Activated CD4-positive, alpha-beta T cell treated with anti-CD3 and anti-CD28 coated beads, Interleukin-2, amount 10 ng/mL, durations not matched to agents 7 days and 5 days (primary cell): ENCODE measurements at regions not wholly inside any gene's neighbourhood (a gene's known extent, or its start where the extent isn't known, plus 50 kb on each side); places are given as distances from the start of the nearest gene placed in this dataset.

ENCODE experiments used
- CTCF ChIA-PET: fragments of 350-600 bp; sonication (Branson Sonifier 250); formaldehyde crosslinking; loops from one replicate; lab custom pipeline; 2021; ENCODE audit warnings: antibody characterized with exemption; lab: Charles Lee
- POLR2A ChIA-PET: fragments of 350-600 bp; sonication (Branson Sonifier 250); formaldehyde crosslinking; loops from one replicate; lab custom pipeline; 2021; ENCODE audit warnings: antibody characterized with exemption; lab: Charles Lee
- DNase-seq: peaks from one replicate; pipeline ENCODE4 v3.0.0-alpha.2; 2020
- H3K27ac Mint-ChIP-seq: one replicate; pipeline ENCODE4 v1.8.0; 2021; ENCODE audit warnings: mild to moderate bottlenecking, moderate library complexity, mixed read lengths
- H3K27me3 Mint-ChIP-seq: one replicate; pipeline ENCODE4 v1.8.0; 2021; ENCODE audit warnings: mixed read lengths
- H3K36me3 Mint-ChIP-seq: one replicate; pipeline ENCODE4 v1.8.0; 2021; ENCODE audit warnings: low read depth, mixed read lengths
- H3K4me1 Mint-ChIP-seq: one replicate; pipeline ENCODE4 v1.8.0; 2021; ENCODE audit warnings: mixed read lengths
- H3K4me3 Mint-ChIP-seq: one replicate; pipeline ENCODE4 v1.8.0; 2021; ENCODE audit warnings: mild to moderate bottlenecking, moderate library complexity, mixed read lengths
- H3K9me3 Mint-ChIP-seq: one replicate; pipeline ENCODE4 v1.8.0; 2021; ENCODE audit warnings: mixed read lengths

- Mint-ChIP-seq H3K36me3 (no peaks in the 10 kb centered on the region), H3K4me1 (no peaks in the 10 kb centered on the region), H3K9me3 (no peaks in the 10 kb centered on the region), H3K27me3 (peaks cover 3% of the 10 kb centered on the region), H3K4me3 (no peak overlapping the region), H3K27ac (no peak overlapping the region)
- ChIA-PET CTCF (no interaction called here), POLR2A (no interaction called here)
- DNase-seq = no peak
Measured at GRCh38 chrX:71000139-71000538, 68.0 kb downstream of the SNX12 start.

GRCh38 chrX:70998411-70999027 is 67.6 kb upstream of the SLC7A3 start:
- Mint-ChIP-seq H3K9me3 (no peaks in the 10 kb centered on the region), H3K4me3 (no peak overlapping the region), H3K27ac (no peak overlapping the region), H3K4me1 (no peaks in the 10 kb centered on the region), H3K36me3 (no peaks in the 10 kb centered on the region), H3K27me3 (peaks cover 3% of the 10 kb centered on the region)
- CTCF ChIA-PET = interaction anchor here (0.6 to 0.7 kb wide), 2 partner anchors 165 to 421 kb away, joined by 3 read pairs; no protein-coding TSS in a partner anchor
- POLR2A ChIA-PET = no interaction called here
- DNase-seq = peak; percentile 6

- H3K9me3 Mint-ChIP-seq = no peaks in the 10 kb centered on the region
Measured at GRCh38 chrX:70995338-70995737, 64.4 kb upstream of the SLC7A3 start.

GRCh38 chrX:70988425-70988824 is 57.5 kb upstream of the SLC7A3 start:
- Mint-ChIP-seq H3K36me3 (no peaks in the 10 kb centered on the region), H3K27ac (no peak overlapping the region), H3K9me3 (no peaks in the 10 kb centered on the region), H3K27me3 (no peaks in the 10 kb centered on the region), H3K4me3 (no peak overlapping the region), H3K4me1 (peaks cover 4% of the 10 kb centered on the region)
- ChIA-PET POLR2A (no interaction called here), CTCF (no interaction called here)
- no peak for DNase-seq

More at GRCh38 chrX:70995338-70995737, 64.4 kb upstream of the SLC7A3 start:
- POLR2A ChIA-PET = no interaction called here
- H3K4me3 Mint-ChIP-seq = no peak overlapping the region
- DNase-seq = no peak
- CTCF ChIA-PET = no interaction called here
- no peaks in the 10 kb centered on the region for H3K36me3 Mint-ChIP-seq
- no peak overlapping the region for H3K27ac Mint-ChIP-seq
- peaks cover 3% of the 10 kb centered on the region for H3K27me3 Mint-ChIP-seq
- H3K4me1 Mint-ChIP-seq = no peaks in the 10 kb centered on the region
